Colon (tissue), 2 donors: ENCODE measurements at regions not wholly inside any gene's neighbourhood (a gene's known extent, or its start where the extent isn't known, plus 50 kb on each side); places are given as distances from the start of the nearest gene placed in this dataset.
"Not testable (repeated sequence)": the region's sequence is repeated elsewhere in the genome, so short reads cannot be mapped to it uniquely, and the experiment has no call there.

ENCODE experiments used
- FAIRE-seq: peaks from 2 replicates; lab custom pipeline; 2012; peaks lifted over from hg19 to GRCh38; lab: Jason Lieb, UNC
- donor health status: control.
- donor health status: control.

- no peak for FAIRE-seq
These were observed 408.0 kb downstream of the TMEM182 start for GRCh38 chr2:103169861-103170260.

GRCh38 chr2:103172821-103173220 is 411.0 kb downstream of the TMEM182 start:
- FAIRE-seq, result no peak

GRCh38 chr2:103174711-103175110 is 412.9 kb downstream of the TMEM182 start:
- FAIRE-seq, result no peak

GRCh38 chr2:103176294-103176915 is 414.6 kb downstream of the TMEM182 start:
- FAIRE-seq, result no peak

GRCh38 chr2:103179798-103180197 is 418.0 kb downstream of the TMEM182 start:
- no peak for FAIRE-seq

- FAIRE-seq, result no peak
These were observed 421.2 kb downstream of the TMEM182 start for GRCh38 chr2:103183061-103183460.

GRCh38 chr2:103196802-103197201 is 435.0 kb downstream of the TMEM182 start:
- FAIRE-seq, result no peak

GRCh38 chr2:103200774-103201173 is 438.9 kb downstream of the TMEM182 start:
- not testable (repeated sequence) for FAIRE-seq

GRCh38 chr2:103208916-103209315 is 447.1 kb downstream of the TMEM182 start:
- FAIRE-seq, result no peak

- FAIRE-seq, result no peak
These were observed 451.3 kb downstream of the TMEM182 start for GRCh38 chr2:103213028-103213542.

GRCh38 chr2:103218516-103218915 is 456.7 kb downstream of the TMEM182 start:
- no peak for FAIRE-seq

- FAIRE-seq, result no peak
These were observed 457.6 kb downstream of the TMEM182 start for GRCh38 chr2:103219398-103219797.

- no peak for FAIRE-seq
These were observed 461.1 kb downstream of the TMEM182 start for GRCh38 chr2:103222969-103223368.

GRCh38 chr2:103230796-103231195 is 469.0 kb downstream of the TMEM182 start:
- no peak for FAIRE-seq

- no peak for FAIRE-seq
These were observed 471.0 kb downstream of the TMEM182 start for GRCh38 chr2:103232865-103233264.

GRCh38 chr2:103233691-103234090 is 471.9 kb downstream of the TMEM182 start:
- FAIRE-seq, result no peak

GRCh38 chr2:103235283-103235682 is 473.5 kb downstream of the TMEM182 start:
- no peak for FAIRE-seq

GRCh38 chr2:103249462-103249861 is 487.6 kb downstream of the TMEM182 start:
- no peak for FAIRE-seq

- no peak for FAIRE-seq
These were observed 490.9 kb downstream of the TMEM182 start for GRCh38 chr2:103252781-103253180.

- FAIRE-seq, result no peak
These were observed 492.8 kb downstream of the TMEM182 start for GRCh38 chr2:103254611-103255010.

GRCh38 chr2:103264058-103264768 is 502.4 kb downstream of the TMEM182 start:
- FAIRE-seq, result no peak

- no peak for FAIRE-seq
These were observed 503.7 kb downstream of the TMEM182 start for GRCh38 chr2:103265521-103265920.

- no peak for FAIRE-seq
These were observed 507.1 kb downstream of the TMEM182 start for GRCh38 chr2:103268841-103269498.
